ENCODE measurements at regions not wholly inside any gene's neighbourhood (a gene's known extent, or its start where the extent isn't known, plus 50 kb on each side); places are given as distances from the start of the nearest gene placed in this dataset.
"Not testable (repeated sequence)": the region's sequence is repeated elsewhere in the genome, so short reads cannot be mapped to it uniquely, and the experiment has no call there.

GRCh38 chr9:27800692-27801370 lies 227.6 kb upstream of the C9orf72 start:
- DNase-seq (ENCODE audit: low read depth in 4 of 4, low spot score in 3 of 4): no peak

GRCh38 chr9:27801545-27801944 lies 228.3 kb upstream of the C9orf72 start:
- DNase-seq (ENCODE audit: low read depth in 4 of 4, low spot score in 3 of 4): no peak

- no peak for DNase-seq (ENCODE audit: low read depth in 4 of 4, low spot score in 3 of 4)
Measured at GRCh38 chr9:27802418-27802817, 229.1 kb upstream of the C9orf72 start.

GRCh38 chr9:27808864-27809263 lies 235.6 kb upstream of the C9orf72 start:
- DNase-seq (ENCODE audit: low read depth in 4 of 4, low spot score in 3 of 4): no peak

GRCh38 chr9:27817747-27818146 lies 244.5 kb upstream of the C9orf72 start:
- no peak for DNase-seq (ENCODE audit: low read depth in 4 of 4, low spot score in 3 of 4)

GRCh38 chr9:27818348-27818747 lies 245.1 kb upstream of the C9orf72 start:
- no peak for DNase-seq (ENCODE audit: low read depth in 4 of 4, low spot score in 3 of 4)

GRCh38 chr9:27828908-27829307 lies 255.6 kb upstream of the C9orf72 start:
- DNase-seq (ENCODE audit: low read depth in 4 of 4, low spot score in 3 of 4): no peak

GRCh38 chr9:27829621-27830020 lies 256.3 kb upstream of the C9orf72 start:
- DNase-seq (ENCODE audit: low read depth in 4 of 4, low spot score in 3 of 4): no peak

GRCh38 chr9:27832108-27832507 lies 258.8 kb upstream of the C9orf72 start:
- not testable (repeated sequence) for DNase-seq (ENCODE audit: low read depth in 4 of 4, low spot score in 3 of 4)

GRCh38 chr9:27835286-27835685 lies 262.0 kb upstream of the C9orf72 start:
- DNase-seq (ENCODE audit: low read depth in 4 of 4, low spot score in 3 of 4): no peak

GRCh38 chr9:27835746-27836145 lies 262.5 kb upstream of the C9orf72 start:
- no peak for DNase-seq (ENCODE audit: low read depth in 4 of 4, low spot score in 3 of 4)

- DNase-seq (ENCODE audit: low read depth in 4 of 4, low spot score in 3 of 4): no peak
Measured at GRCh38 chr9:27836661-27837401, 263.6 kb upstream of the C9orf72 start.

GRCh38 chr9:27838876-27839275 lies 265.6 kb upstream of the C9orf72 start:
- DNase-seq (ENCODE audit: low read depth in 4 of 4, low spot score in 3 of 4): no peak

- not testable (repeated sequence) for DNase-seq (ENCODE audit: low read depth in 4 of 4, low spot score in 3 of 4)
Measured at GRCh38 chr9:27839767-27840166, 266.5 kb upstream of the C9orf72 start.

- no peak for DNase-seq (ENCODE audit: low read depth in 4 of 4, low spot score in 3 of 4)
Measured at GRCh38 chr9:27844797-27845196, 271.5 kb upstream of the C9orf72 start.

- DNase-seq (ENCODE audit: low read depth in 4 of 4, low spot score in 3 of 4): no peak
Measured at GRCh38 chr9:27847380-27847779, 274.1 kb upstream of the C9orf72 start.

GRCh38 chr9:27847818-27848217 lies 274.5 kb upstream of the C9orf72 start:
- DNase-seq (ENCODE audit: low read depth in 4 of 4, low spot score in 3 of 4): no peak

GRCh38 chr9:27848315-27848714 lies 275.0 kb upstream of the C9orf72 start:
- DNase-seq (ENCODE audit: low read depth in 4 of 4, low spot score in 3 of 4): no peak

GRCh38 chr9:27851858-27852257 lies 278.6 kb upstream of the C9orf72 start:
- no peak for DNase-seq (ENCODE audit: low read depth in 4 of 4, low spot score in 3 of 4)

- DNase-seq (ENCODE audit: low read depth in 4 of 4, low spot score in 3 of 4): no peak
Measured at GRCh38 chr9:27853529-27853928, 280.2 kb upstream of the C9orf72 start.

GRCh38 chr9:27856054-27856453 lies 282.8 kb upstream of the C9orf72 start:
- no peak for DNase-seq (ENCODE audit: low read depth in 4 of 4, low spot score in 3 of 4)

GRCh38 chr9:27856748-27857147 lies 283.5 kb upstream of the C9orf72 start:
- DNase-seq (ENCODE audit: low read depth in 4 of 4, low spot score in 3 of 4): no peak

Data from left renal pelvis (tissue), 4 donors.